ENCODE measurements at regions not wholly inside any gene's neighbourhood (a gene's known extent, or its start where the extent isn't known, plus 50 kb on each side); places are given as distances from the start of the nearest gene placed in this dataset.

- TF ChIP-seq SUZ12 (IDR thresholded peaks at IDR 0.05; ENCODE audit: low read length), result no peak
- TF ChIP-seq KDM1A (IDR thresholded peaks at IDR 0.05; ENCODE audit: borderline replicate concordance, low read length), result no peak
- TF ChIP-seq RXRA (IDR thresholded peaks at IDR 0.05; ENCODE audit: insufficient read depth, low read depth, low read length), result no peak
- TF ChIP-seq EGR1 (IDR thresholded peaks at IDR 0.05; ENCODE audit: borderline replicate concordance, low read depth, low read length), result no peak
- no peak for TF ChIP-seq CBX5 (IDR thresholded peaks at IDR 0.05; ENCODE audit: low read depth, low read length)
- TF ChIP-seq, protein P1, sequence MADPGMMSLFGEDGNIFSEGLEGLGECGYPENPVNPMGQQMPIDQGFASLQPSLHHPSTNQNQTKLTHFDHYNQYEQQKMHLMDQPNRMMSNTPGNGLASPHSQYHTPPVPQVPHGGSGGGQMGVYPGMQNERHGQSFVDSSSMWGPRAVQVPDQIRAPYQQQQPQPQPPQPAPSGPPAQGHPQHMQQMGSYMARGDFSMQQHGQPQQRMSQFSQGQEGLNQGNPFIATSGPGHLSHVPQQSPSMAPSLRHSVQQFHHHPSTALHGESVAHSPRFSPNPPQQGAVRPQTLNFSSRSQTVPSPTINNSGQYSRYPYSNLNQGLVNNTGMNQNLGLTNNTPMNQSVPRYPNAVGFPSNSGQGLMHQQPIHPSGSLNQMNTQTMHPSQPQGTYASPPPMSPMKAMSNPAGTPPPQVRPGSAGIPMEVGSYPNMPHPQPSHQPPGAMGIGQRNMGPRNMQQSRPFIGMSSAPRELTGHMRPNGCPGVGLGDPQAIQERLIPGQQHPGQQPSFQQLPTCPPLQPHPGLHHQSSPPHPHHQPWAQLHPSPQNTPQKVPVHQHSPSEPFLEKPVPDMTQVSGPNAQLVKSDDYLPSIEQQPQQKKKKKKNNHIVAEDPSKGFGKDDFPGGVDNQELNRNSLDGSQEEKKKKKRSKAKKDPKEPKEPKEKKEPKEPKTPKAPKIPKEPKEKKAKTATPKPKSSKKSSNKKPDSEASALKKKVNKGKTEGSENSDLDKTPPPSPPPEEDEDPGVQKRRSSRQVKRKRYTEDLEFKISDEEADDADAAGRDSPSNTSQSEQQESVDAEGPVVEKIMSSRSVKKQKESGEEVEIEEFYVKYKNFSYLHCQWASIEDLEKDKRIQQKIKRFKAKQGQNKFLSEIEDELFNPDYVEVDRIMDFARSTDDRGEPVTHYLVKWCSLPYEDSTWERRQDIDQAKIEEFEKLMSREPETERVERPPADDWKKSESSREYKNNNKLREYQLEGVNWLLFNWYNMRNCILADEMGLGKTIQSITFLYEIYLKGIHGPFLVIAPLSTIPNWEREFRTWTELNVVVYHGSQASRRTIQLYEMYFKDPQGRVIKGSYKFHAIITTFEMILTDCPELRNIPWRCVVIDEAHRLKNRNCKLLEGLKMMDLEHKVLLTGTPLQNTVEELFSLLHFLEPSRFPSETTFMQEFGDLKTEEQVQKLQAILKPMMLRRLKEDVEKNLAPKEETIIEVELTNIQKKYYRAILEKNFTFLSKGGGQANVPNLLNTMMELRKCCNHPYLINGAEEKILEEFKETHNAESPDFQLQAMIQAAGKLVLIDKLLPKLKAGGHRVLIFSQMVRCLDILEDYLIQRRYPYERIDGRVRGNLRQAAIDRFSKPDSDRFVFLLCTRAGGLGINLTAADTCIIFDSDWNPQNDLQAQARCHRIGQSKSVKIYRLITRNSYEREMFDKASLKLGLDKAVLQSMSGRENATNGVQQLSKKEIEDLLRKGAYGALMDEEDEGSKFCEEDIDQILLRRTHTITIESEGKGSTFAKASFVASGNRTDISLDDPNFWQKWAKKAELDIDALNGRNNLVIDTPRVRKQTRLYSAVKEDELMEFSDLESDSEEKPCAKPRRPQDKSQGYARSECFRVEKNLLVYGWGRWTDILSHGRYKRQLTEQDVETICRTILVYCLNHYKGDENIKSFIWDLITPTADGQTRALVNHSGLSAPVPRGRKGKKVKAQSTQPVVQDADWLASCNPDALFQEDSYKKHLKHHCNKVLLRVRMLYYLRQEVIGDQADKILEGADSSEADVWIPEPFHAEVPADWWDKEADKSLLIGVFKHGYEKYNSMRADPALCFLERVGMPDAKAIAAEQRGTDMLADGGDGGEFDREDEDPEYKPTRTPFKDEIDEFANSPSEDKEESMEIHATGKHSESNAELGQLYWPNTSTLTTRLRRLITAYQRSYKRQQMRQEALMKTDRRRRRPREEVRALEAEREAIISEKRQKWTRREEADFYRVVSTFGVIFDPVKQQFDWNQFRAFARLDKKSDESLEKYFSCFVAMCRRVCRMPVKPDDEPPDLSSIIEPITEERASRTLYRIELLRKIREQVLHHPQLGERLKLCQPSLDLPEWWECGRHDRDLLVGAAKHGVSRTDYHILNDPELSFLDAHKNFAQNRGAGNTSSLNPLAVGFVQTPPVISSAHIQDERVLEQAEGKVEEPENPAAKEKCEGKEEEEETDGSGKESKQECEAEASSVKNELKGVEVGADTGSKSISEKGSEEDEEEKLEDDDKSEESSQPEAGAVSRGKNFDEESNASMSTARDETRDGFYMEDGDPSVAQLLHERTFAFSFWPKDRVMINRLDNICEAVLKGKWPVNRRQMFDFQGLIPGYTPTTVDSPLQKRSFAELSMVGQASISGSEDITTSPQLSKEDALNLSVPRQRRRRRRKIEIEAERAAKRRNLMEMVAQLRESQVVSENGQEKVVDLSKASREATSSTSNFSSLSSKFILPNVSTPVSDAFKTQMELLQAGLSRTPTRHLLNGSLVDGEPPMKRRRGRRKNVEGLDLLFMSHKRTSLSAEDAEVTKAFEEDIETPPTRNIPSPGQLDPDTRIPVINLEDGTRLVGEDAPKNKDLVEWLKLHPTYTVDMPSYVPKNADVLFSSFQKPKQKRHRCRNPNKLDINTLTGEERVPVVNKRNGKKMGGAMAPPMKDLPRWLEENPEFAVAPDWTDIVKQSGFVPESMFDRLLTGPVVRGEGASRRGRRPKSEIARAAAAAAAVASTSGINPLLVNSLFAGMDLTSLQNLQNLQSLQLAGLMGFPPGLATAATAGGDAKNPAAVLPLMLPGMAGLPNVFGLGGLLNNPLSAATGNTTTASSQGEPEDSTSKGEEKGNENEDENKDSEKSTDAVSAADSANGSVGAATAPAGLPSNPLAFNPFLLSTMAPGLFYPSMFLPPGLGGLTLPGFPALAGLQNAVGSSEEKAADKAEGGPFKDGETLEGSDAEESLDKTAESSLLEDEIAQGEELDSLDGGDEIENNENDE (IDR thresholded peaks at IDR 0.05; ENCODE audit: insufficient replicate concordance, low read length), result no peak
Measured at GRCh38 chr3:94739420-94739819, 676.6 kb downstream of the NSUN3 start (continued).

All from H1 (cell line).